Mammary epithelial cell (primary cell): ENCODE measurements at regions not wholly inside any gene's neighbourhood (a gene's known extent, or its start where the extent isn't known, plus 50 kb on each side); places are given as distances from the start of the nearest gene placed in this dataset.

Source experiments
- CTCF ChIP-seq, 2 donors: IDR thresholded peaks in 1 of 2; conservative IDR thresholded peaks in 1 of 2; 2 replicates each; pipeline ENCODE4 v1.5.1; 2011 to 2012; ENCODE audit warnings: inconsistent platforms in 2 of 2, low read length in 2 of 2, mild to moderate bottlenecking in 2 of 2, control low read depth in 1 of 2, low read depth in 1 of 2; ENCODE audit not compliant: insufficient read depth in 1 of 2; ENCODE audit errors: extremely low read depth in 1 of 2
- EZH2 ChIP-seq: IDR thresholded peaks from 2 replicates; pipeline ENCODE4 v1.6.1; 2012; ENCODE audit warnings: low read length, inconsistent platforms, borderline replicate concordance

GRCh38 chr12:4829161-4829792 is 80.4 kb upstream of the KCNA1 start:
- no peak for TF ChIP-seq CTCF (conservative IDR thresholded peaks at IDR 0.05 in 1 of 2, IDR thresholded peaks at IDR 0.05 in 1 of 2; ENCODE audit: extremely low read depth in 1 of 2, insufficient read depth in 1 of 2, low read depth in 1 of 2, low read length in 2 of 2)
- no peak for TF ChIP-seq EZH2
